Liver (tissue), 8 donors: ENCODE measurements at regions not wholly inside any gene's neighbourhood (a gene's known extent, or its start where the extent isn't known, plus 50 kb on each side); places are given as distances from the start of the nearest gene placed in this dataset.

Experiments
- DNase-seq: peaks from one replicate; pipeline ENCODE4 v3.0.0-alpha.2; 2017; ENCODE audit warnings: low spot score
- H3K27ac ChIP-seq, 2 donors: one replicate each; pipeline ENCODE4 v1.7.0; 2013; ENCODE audit warnings: inconsistent platforms in 2 of 2, low read length in 2 of 2, control low read depth in 1 of 2, low read depth in 1 of 2, mild to moderate bottlenecking in 1 of 2
- H3K27me3 ChIP-seq, 4 donors: one replicate each; pipeline versions ENCODE4 v1.6.1 to v1.7.0; 2013; ENCODE audit warnings: low read length in 3 of 4, inconsistent platforms in 1 of 4, mild to moderate bottlenecking in 1 of 4, moderate library complexity in 1 of 4; ENCODE audit not compliant: control insufficient read depth in 4 of 4, insufficient read depth in 4 of 4
- H3K36me3 ChIP-seq, 4 donors: one replicate each; pipeline versions ENCODE4 v1.6.1 to v1.7.0; 2013; ENCODE audit warnings: low read length in 3 of 4, mild to moderate bottlenecking in 3 of 4, low read depth in 1 of 4, moderate library complexity in 1 of 4; ENCODE audit not compliant: control insufficient read depth in 4 of 4, insufficient read depth in 3 of 4
- H3K4me1 ChIP-seq, 4 donors: one replicate each; pipeline versions ENCODE4 v1.6.1 to v1.7.0; 2013; ENCODE audit warnings: low read length in 3 of 4, mild to moderate bottlenecking in 3 of 4, moderate library complexity in 1 of 4; ENCODE audit not compliant: control insufficient read depth in 4 of 4, insufficient read depth in 4 of 4
- H3K4me3 ChIP-seq, 3 donors: one replicate each; pipeline versions ENCODE4 v1.6.1 to v1.7.0; 2013; ENCODE audit warnings: low read length in 3 of 3, control low read depth in 1 of 3, low read depth in 1 of 3, mild to moderate bottlenecking in 1 of 3
- H3K9ac ChIP-seq, 2 donors: one replicate each; pipeline ENCODE4 v1.7.0; 2013; ENCODE audit warnings: low read length in 2 of 2, mild to moderate bottlenecking in 2 of 2, moderate library complexity in 2 of 2, control low read depth in 1 of 2, low read depth in 1 of 2
- H3K9me3 ChIP-seq, 4 donors: one replicate each; pipeline versions ENCODE4 v1.6.1 to v1.7.0; 2013; ENCODE audit warnings: low read length in 3 of 4; ENCODE audit not compliant: control insufficient read depth in 4 of 4
- ATF3 ChIP-seq: IDR thresholded peaks from 2 replicates; pipeline ENCODE4 v1.6.1; 2016; ENCODE audit warnings: antibody characterized with exemption
- CTCF ChIP-seq: fragments of 150-350 bp; IDR thresholded peaks from 2 replicates; pipeline ENCODE4 v1.5.1; 2017; ENCODE audit warnings: improper control_type of control experiment, low read depth, low read length; ENCODE audit not compliant: missing input control
- FOXA1 ChIP-seq: IDR thresholded peaks from 2 replicates; pipeline ENCODE4 v1.6.1; 2016; ENCODE audit warnings: antibody characterized with exemption
- FOXA2 ChIP-seq: IDR thresholded peaks from 2 replicates; pipeline ENCODE4 v1.6.1; 2016; ENCODE audit warnings: antibody characterized with exemption
- GABPA ChIP-seq, 2 donors: IDR thresholded peaks in 1 of 2; conservative IDR thresholded peaks in 1 of 2; 2 replicates each; pipeline ENCODE4 v1.6.1; 2016; ENCODE audit warnings: antibody characterized with exemption in 2 of 2, mild to moderate bottlenecking in 1 of 2, moderate library complexity in 1 of 2
- HNF4G ChIP-seq: IDR thresholded peaks from 2 replicates; pipeline ENCODE4 v1.6.1; 2016; ENCODE audit warnings: antibody characterized with exemption
- JUND ChIP-seq, 2 donors: IDR thresholded peaks; 2 replicates each; pipeline ENCODE4 v1.6.1; 2016; ENCODE audit warnings: antibody characterized with exemption in 2 of 2
- MAX ChIP-seq: IDR thresholded peaks from 2 replicates; pipeline ENCODE4 v1.6.1; 2016; ENCODE audit warnings: antibody characterized with exemption
- NR2F2 ChIP-seq: IDR thresholded peaks from 2 replicates; pipeline ENCODE4 v1.6.1; 2016; ENCODE audit warnings: antibody characterized with exemption
- RAD21 ChIP-seq, 2 donors: IDR thresholded peaks; 2 replicates each; pipeline ENCODE4 v1.6.1; 2016; ENCODE audit warnings: antibody characterized with exemption in 2 of 2, mild to moderate bottlenecking in 2 of 2
- REST ChIP-seq: IDR thresholded peaks from 2 replicates; pipeline ENCODE4 v1.6.1; 2016; ENCODE audit warnings: antibody characterized with exemption, mild to moderate bottlenecking
- RXRA ChIP-seq, 2 donors: IDR thresholded peaks; 2 replicates each; pipeline ENCODE4 v1.6.1; 2017 to 2018; ENCODE audit warnings: antibody characterized with exemption in 2 of 2, mild to moderate bottlenecking in 1 of 2
- SP1 ChIP-seq: IDR thresholded peaks from 2 replicates; pipeline ENCODE4 v1.6.1; 2018; ENCODE audit warnings: antibody characterized with exemption, mild to moderate bottlenecking
- TAF1 ChIP-seq: conservative IDR thresholded peaks from 2 replicates; pipeline ENCODE4 v1.6.1; 2016; ENCODE audit warnings: antibody characterized with exemption, mild to moderate bottlenecking
- YY1 ChIP-seq: IDR thresholded peaks from 2 replicates; pipeline ENCODE4 v1.6.1; 2016; ENCODE audit warnings: antibody characterized with exemption, mild to moderate bottlenecking
- ZBTB33 ChIP-seq: IDR thresholded peaks from 2 replicates; pipeline ENCODE4 v1.6.1; 2016; ENCODE audit warnings: antibody characterized with exemption
- WGBS: extraction: QIAGEN DNeasy Blood & Tissue Kit; methylation state at CpG from one replicate; pipeline ENCODE4 v1.1.7; 2013; 5-methylcytosine and 5-hydroxymethylcytosine counted together
- donor health status: healthy.
- donor health status: healthy.
- donor health status: healthy.
- donor health status: healthy.
- donor health status: healthy.

- Histone ChIP-seq H3K4me1 (no peaks in the 10 kb centered on the region), H3K4me3 (no peak overlapping the region), H3K27ac (no peak overlapping the region), H3K27me3 (no peaks in the 10 kb centered on the region), H3K9me3 (no peaks in the 10 kb centered on the region), H3K36me3 (no peaks in the 10 kb centered on the region), H3K9ac (no peak overlapping the region)
- TF ChIP-seq HNF4G, result no peak
- no peak for TF ChIP-seq TAF1
- TF ChIP-seq YY1, result no peak
- TF ChIP-seq RXRA (IDR thresholded peaks at IDR 0.05), result no peak
- no peak for TF ChIP-seq ATF3
- no peak for TF ChIP-seq FOXA2
- TF ChIP-seq CTCF, result no peak
- TF ChIP-seq GABPA (IDR thresholded peaks at IDR 0.05 in 1 of 2, conservative IDR thresholded peaks at IDR 0.05 in 1 of 2), result no peak
- no peak for TF ChIP-seq FOXA1
- no peak for TF ChIP-seq MAX
- TF ChIP-seq RAD21 (IDR thresholded peaks at IDR 0.05), result no peak
- TF ChIP-seq SP1, result no peak
- TF ChIP-seq ZBTB33, result no peak
- no peak for TF ChIP-seq NR2F2
- 96% methylated on average over 1 of the region's 1 CpG for WGBS
- DNase-seq, result no peak
Measured at GRCh38 chr9:82673201-82673600, 389.7 kb downstream of the RASEF start.

GRCh38 chr9:82673919-82674318 lies 389.0 kb downstream of the RASEF start:
- no peak for TF ChIP-seq FOXA1
- TF ChIP-seq SP1, result no peak
- no peak for TF ChIP-seq YY1
- no peak for TF ChIP-seq CTCF
- TF ChIP-seq FOXA2, result no peak
- TF ChIP-seq HNF4G, result no peak
- TF ChIP-seq RXRA (IDR thresholded peaks at IDR 0.05), result no peak
- TF ChIP-seq JUND (IDR thresholded peaks at IDR 0.05), result no peak
- TF ChIP-seq MAX, result no peak
- TF ChIP-seq TAF1, result no peak
- TF ChIP-seq REST, result no peak
- no peak for TF ChIP-seq NR2F2
- 66% methylated on average over 3 of the region's 3 CpGs for WGBS
- DNase-seq, result no peak
- no peaks in the 10 kb centered on the region for H3K4me1 ChIP-seq
- H3K27me3 ChIP-seq, result no peaks in the 10 kb centered on the region
- no peak overlapping the region for H3K27ac ChIP-seq
- no peak overlapping the region for H3K4me3 ChIP-seq
- no peaks in the 10 kb centered on the region for H3K36me3 ChIP-seq
- no peaks in the 10 kb centered on the region for H3K9me3 ChIP-seq
- H3K9ac ChIP-seq, result no peak overlapping the region
